GM21576 (cell line): ENCODE measurements at regions not wholly inside any gene's neighbourhood (a gene's known extent, or its start where the extent isn't known, plus 50 kb on each side); places are given as distances from the start of the nearest gene placed in this dataset.
A peak's percentile ranks its signal among the peaks of the same experiment; 100 is the strongest.
"Not testable (repeated sequence)": the region's sequence is repeated elsewhere in the genome, so short reads cannot be mapped to it uniquely, and the experiment has no call there.

ENCODE experiments used
- ATAC-seq: cut with Tn5 transposase; IDR thresholded peaks from one replicate; pipeline ENCODE4 v1.9.1; 2021; ENCODE audit warnings: mild to moderate bottlenecking, moderate library complexity; ENCODE audit not compliant: unreplicated experiment

- ATAC-seq, result no peak
These were observed 297.8 kb upstream of the GRAMD2B start for GRCh38 chr5:126125407-126125806.

GRCh38 chr5:126126574-126126973 lies 296.6 kb upstream of the GRAMD2B start:
- ATAC-seq, result no peak

- ATAC-seq, result not testable (repeated sequence)
These were observed 295.8 kb upstream of the GRAMD2B start for GRCh38 chr5:126127371-126127770.

GRCh38 chr5:126129431-126129830 lies 293.8 kb upstream of the GRAMD2B start:
- ATAC-seq, result no peak

GRCh38 chr5:126133424-126133823 lies 289.8 kb upstream of the GRAMD2B start:
- ATAC-seq, result no peak

GRCh38 chr5:126137891-126138280 lies 285.3 kb upstream of the GRAMD2B start:
- no peak for ATAC-seq

GRCh38 chr5:126138281-126138931 lies 284.8 kb upstream of the GRAMD2B start:
- no peak for ATAC-seq

GRCh38 chr5:126139086-126139485 lies 284.1 kb upstream of the GRAMD2B start:
- ATAC-seq, result no peak

GRCh38 chr5:126139773-126140172 lies 283.4 kb upstream of the GRAMD2B start:
- ATAC-seq, result no peak

GRCh38 chr5:126143622-126144021 lies 279.6 kb upstream of the GRAMD2B start:
- peak; percentile 58 for ATAC-seq

GRCh38 chr5:126150319-126150718 lies 272.9 kb upstream of the GRAMD2B start:
- ATAC-seq, result not testable (repeated sequence)

GRCh38 chr5:126155298-126155697 lies 267.9 kb upstream of the GRAMD2B start:
- not testable (repeated sequence) for ATAC-seq

- no peak for ATAC-seq
These were observed 256.8 kb upstream of the GRAMD2B start for GRCh38 chr5:126166368-126166767.

GRCh38 chr5:126168785-126169184 lies 254.4 kb upstream of the GRAMD2B start:
- ATAC-seq, result no peak

GRCh38 chr5:126171916-126172315 lies 251.3 kb upstream of the GRAMD2B start:
- ATAC-seq, result no peak

- no peak for ATAC-seq
These were observed 250.4 kb upstream of the GRAMD2B start for GRCh38 chr5:126172812-126173211.

GRCh38 chr5:126178521-126178920 lies 244.7 kb upstream of the GRAMD2B start:
- ATAC-seq, result no peak

GRCh38 chr5:126182971-126183695 lies 240.1 kb upstream of the GRAMD2B start:
- ATAC-seq, result no peak

GRCh38 chr5:126184474-126184873 lies 238.7 kb upstream of the GRAMD2B start:
- no peak for ATAC-seq

GRCh38 chr5:126186210-126186609 lies 237.0 kb upstream of the GRAMD2B start:
- ATAC-seq, result no peak

- no peak for ATAC-seq
These were observed 234.4 kb upstream of the GRAMD2B start for GRCh38 chr5:126188804-126189203.

- no peak for ATAC-seq
These were observed 234.0 kb upstream of the GRAMD2B start for GRCh38 chr5:126189231-126189630.

GRCh38 chr5:126189862-126190261 lies 233.3 kb upstream of the GRAMD2B start:
- no peak for ATAC-seq
